Breast epithelium (tissue), 3 donors: ENCODE measurements at regions not wholly inside any gene's neighbourhood (a gene's known extent, or its start where the extent isn't known, plus 50 kb on each side); places are given as distances from the start of the nearest gene placed in this dataset.

Experiments
- POLR2A ChIP-seq: fragments of 450-650 bp; IDR thresholded peaks from one replicate; pipeline ENCODE4 v1.6.1; 2016; ENCODE audit warnings: antibody characterized with exemption, mild to moderate bottlenecking, moderate library complexity
- POLR2AphosphoS5 ChIP-seq, 3 donors: sonication (generic); formaldehyde crosslinking; IDR thresholded peaks; one replicate each; pipeline ENCODE4 v1.6.1; 2017; ENCODE audit warnings: antibody characterized with exemption in 3 of 3
- TF ChIP-seq, protein P1 (sequence below), 3 donors: fragments of 450-650 bp; IDR thresholded peaks; one replicate each; pipeline ENCODE4 v1.5.1; 2016 to 2017; ENCODE audit warnings: antibody characterized with exemption in 3 of 3, mild to moderate bottlenecking in 3 of 3, moderate library complexity in 3 of 3

DNA sequence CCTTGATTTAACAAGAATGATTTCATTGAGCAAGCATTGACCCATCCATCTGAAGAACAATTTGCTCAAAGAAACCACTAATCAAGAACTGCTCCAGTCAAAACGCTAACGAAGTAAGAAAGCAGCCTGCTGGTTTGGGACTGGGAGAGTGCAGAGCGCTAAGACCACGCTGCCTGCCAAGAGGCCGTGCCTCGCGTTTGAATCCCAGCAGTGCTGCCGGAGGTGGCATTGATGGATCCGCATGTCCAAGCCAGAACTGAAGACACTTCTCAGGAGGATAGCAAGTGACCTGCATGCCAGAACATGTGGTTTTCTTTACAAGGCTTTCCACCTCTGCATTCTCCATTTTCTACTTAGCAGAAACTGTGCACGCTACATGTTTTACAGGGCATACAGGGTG is 105.2 kb upstream of the FOXC1 start:
- TF ChIP-seq POLR2A: no peak
- TF ChIP-seq, protein P1, sequence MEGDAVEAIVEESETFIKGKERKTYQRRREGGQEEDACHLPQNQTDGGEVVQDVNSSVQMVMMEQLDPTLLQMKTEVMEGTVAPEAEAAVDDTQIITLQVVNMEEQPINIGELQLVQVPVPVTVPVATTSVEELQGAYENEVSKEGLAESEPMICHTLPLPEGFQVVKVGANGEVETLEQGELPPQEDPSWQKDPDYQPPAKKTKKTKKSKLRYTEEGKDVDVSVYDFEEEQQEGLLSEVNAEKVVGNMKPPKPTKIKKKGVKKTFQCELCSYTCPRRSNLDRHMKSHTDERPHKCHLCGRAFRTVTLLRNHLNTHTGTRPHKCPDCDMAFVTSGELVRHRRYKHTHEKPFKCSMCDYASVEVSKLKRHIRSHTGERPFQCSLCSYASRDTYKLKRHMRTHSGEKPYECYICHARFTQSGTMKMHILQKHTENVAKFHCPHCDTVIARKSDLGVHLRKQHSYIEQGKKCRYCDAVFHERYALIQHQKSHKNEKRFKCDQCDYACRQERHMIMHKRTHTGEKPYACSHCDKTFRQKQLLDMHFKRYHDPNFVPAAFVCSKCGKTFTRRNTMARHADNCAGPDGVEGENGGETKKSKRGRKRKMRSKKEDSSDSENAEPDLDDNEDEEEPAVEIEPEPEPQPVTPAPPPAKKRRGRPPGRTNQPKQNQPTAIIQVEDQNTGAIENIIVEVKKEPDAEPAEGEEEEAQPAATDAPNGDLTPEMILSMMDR (IDR thresholded peaks at IDR 0.05): no peak
- TF ChIP-seq POLR2AphosphoS5 (IDR thresholded peaks at IDR 0.05): no peak
